ENCODE measurements at regions not wholly inside any gene's neighbourhood (a gene's known extent, or its start where the extent isn't known, plus 50 kb on each side); places are given as distances from the start of the nearest gene placed in this dataset.

GRCh38 chr11:103622296-103622695, 414.1 kb upstream of the DDI1 start:
- peaks cover 5% of the 10 kb centered on the region for H3F3A ChIP-seq (ENCODE audit: low read length, unreplicated experiment)
- no peaks in the 10 kb centered on the region for H3K9me3 ChIP-seq (ENCODE audit: low read length)
- DNase-seq (no peak), ATAC-seq (no peak)
- ChIA-PET POLR2A (ENCODE audit: unreplicated experiment) (no interaction called here), CTCF (no interaction called here)
- H3K36me3 ChIP-seq (ENCODE audit: low read depth, low read length): no peaks in the 10 kb centered on the region
- H2AFZ ChIP-seq (ENCODE audit: low read length): no peak overlapping the region
- H3K27me3 ChIP-seq (ENCODE audit: low read length): no peaks in the 10 kb centered on the region
- H3K9me2 ChIP-seq (replicated peaks; ENCODE audit: low read length): no peaks in the 10 kb centered on the region
- H3K4me1 ChIP-seq (ENCODE audit: insufficient read depth, low read length): peaks cover 25% of the 10 kb centered on the region
- no peak overlapping the region for H3K27ac ChIP-seq (ENCODE audit: low read length)
- TF ChIP-seq CTCF (conservative IDR thresholded peaks at IDR 0.05; ENCODE audit: low read depth, low read length): no peak
- no peak for TF ChIP-seq EZH2phosphoT487 (IDR thresholded peaks at IDR 0.05; ENCODE audit: borderline replicate concordance, low read length)
- no peak for TF ChIP-seq EZH2 (IDR thresholded peaks at IDR 0.05; ENCODE audit: low read length, unreplicated experiment)
- intact Hi-C loops (cut with micrococcal nuclease): no loop called here
- no peak overlapping the region for H3K9ac ChIP-seq (ENCODE audit: low read length)
- H3K79me2 ChIP-seq (ENCODE audit: low read length): no peaks in the 10 kb centered on the region
- no peak overlapping the region for H3K4me3 ChIP-seq (ENCODE audit: low read length)
- no peaks in the 10 kb centered on the region for H4K20me1 ChIP-seq (ENCODE audit: low read length)
- H3K4me2 ChIP-seq (ENCODE audit: low read length): no peak overlapping the region
- no TSS peak for BruUV-seq (replicated peaks)

- H3K4me2 ChIP-seq (ENCODE audit: low read length): no peak overlapping the region
These were observed 412.5 kb upstream of the DDI1 start for GRCh38 chr11:103623933-103624332.

More at GRCh38 chr11:103623933-103624332, 412.5 kb upstream of the DDI1 start:
- Histone ChIP-seq H4K20me1 (ENCODE audit: low read length) (no peaks in the 10 kb centered on the region), H3K9ac (ENCODE audit: low read length) (no peak overlapping the region), H3K79me2 (ENCODE audit: low read length) (no peaks in the 10 kb centered on the region), H3K36me3 (ENCODE audit: low read depth, low read length) (no peaks in the 10 kb centered on the region), H3K4me3 (ENCODE audit: low read length) (no peak overlapping the region), H2AFZ (ENCODE audit: low read length) (no peak overlapping the region), H3K27me3 (ENCODE audit: low read length) (no peaks in the 10 kb centered on the region), H3K27ac (ENCODE audit: low read length) (no peak overlapping the region), H3F3A (ENCODE audit: low read length, unreplicated experiment) (peaks cover 5% of the 10 kb centered on the region), H3K9me2 (replicated peaks; ENCODE audit: low read length) (no peaks in the 10 kb centered on the region), H3K4me1 (ENCODE audit: insufficient read depth, low read length) (peaks cover 25% of the 10 kb centered on the region), H3K9me3 (ENCODE audit: low read length) (no peaks in the 10 kb centered on the region)
- TF ChIP-seq EZH2 (IDR thresholded peaks at IDR 0.05; ENCODE audit: low read length, unreplicated experiment): no peak
- no peak for TF ChIP-seq EZH2phosphoT487 (IDR thresholded peaks at IDR 0.05; ENCODE audit: borderline replicate concordance, low read length)
- no peak for TF ChIP-seq CTCF (conservative IDR thresholded peaks at IDR 0.05; ENCODE audit: low read depth, low read length)
- ATAC-seq (no peak), DNase-seq (no peak)
- BruUV-seq (replicated peaks): no TSS peak
- ChIA-PET POLR2A (ENCODE audit: unreplicated experiment) (no interaction called here), CTCF (no interaction called here)
- intact Hi-C loops (cut with micrococcal nuclease): no loop called here
